ENCODE measurements at regions not wholly inside any gene's neighbourhood (a gene's known extent, or its start where the extent isn't known, plus 50 kb on each side); places are given as distances from the start of the nearest gene placed in this dataset.

- no peak for TF ChIP-seq CTCF (IDR thresholded peaks at IDR 0.05)
- TF ChIP-seq ZFX (IDR thresholded peaks at IDR 0.05; ENCODE audit: borderline replicate concordance) = no peak
Observed at GRCh38 chr20:57785720-57786119, 75.9 kb upstream of the PMEPA1 start.

All from 22Rv1 (cell line).